Brain microvascular endothelial cell (primary cell): ENCODE measurements at regions not wholly inside any gene's neighbourhood (a gene's known extent, or its start where the extent isn't known, plus 50 kb on each side); places are given as distances from the start of the nearest gene placed in this dataset.

Experiments used
- DNase-seq: peaks from one replicate; pipeline ENCODE4 v3.0.0-alpha.2; 2020
- H3K27ac ChIP-seq: fragments of 250-450 bp; sonication (Bioruptor Pico); 2 replicates; pipeline ENCODE4 v1.5.1; 2020; ENCODE audit warnings: mild to moderate bottlenecking, moderate library complexity
- H3K27me3 ChIP-seq: fragments of 250-450 bp; sonication (Bioruptor Pico); replicated peaks from 2 replicates; pipeline ENCODE4 v1.5.1; 2020; ENCODE audit warnings: mild to moderate bottlenecking
- H3K36me3 ChIP-seq: fragments of 250-450 bp; sonication (Bioruptor Pico); replicated peaks from 2 replicates; pipeline ENCODE4 v1.5.1; 2020; ENCODE audit warnings: mild to moderate bottlenecking
- H3K4me3 ChIP-seq: 2 replicates; pipeline ENCODE4 v1.5.1; 2011; ENCODE audit warnings: low read depth, mild to moderate bottlenecking, control low read depth, low read length, moderate library complexity
- CTCF ChIP-seq: IDR thresholded peaks from 2 replicates; pipeline ENCODE4 v1.5.1; 2011; ENCODE audit warnings: low read depth, mild to moderate bottlenecking, moderate library complexity, low read length, control low read depth, inconsistent platforms; ENCODE audit errors: missing control alignments
- in situ Hi-C: cut with HindIII; loops from 2 replicates; pipeline ENCODE4 v1.10.0; 2017; ENCODE audit warnings: low sequenced_read_pairs, low pct_ligation_motif_present

GRCh38 chr4:24319387-24319786, 265.0 kb downstream of the DHX15 start:
- no peak for DNase-seq
- Histone ChIP-seq H3K27ac (no peak overlapping the region), H3K36me3 (no peaks in the 10 kb centered on the region), H3K4me3 (no peak overlapping the region), H3K27me3 (no peaks in the 10 kb centered on the region)
- TF ChIP-seq CTCF = no peak
- in situ Hi-C loops = no loop called here

GRCh38 chr4:24315056-24315455, 269.3 kb downstream of the DHX15 start:
- no peak overlapping the region for H3K4me3 ChIP-seq
- no peak for DNase-seq
- H3K27me3 ChIP-seq = no peaks in the 10 kb centered on the region
- no peak overlapping the region for H3K27ac ChIP-seq
- in situ Hi-C loops = no loop called here
- TF ChIP-seq CTCF = no peak
- no peaks in the 10 kb centered on the region for H3K36me3 ChIP-seq

- Histone ChIP-seq H3K27me3 (no peaks in the 10 kb centered on the region), H3K36me3 (no peaks in the 10 kb centered on the region), H3K27ac (no peak overlapping the region), H3K4me3 (no peak overlapping the region)
- no peak for TF ChIP-seq CTCF
- no peak for DNase-seq
- in situ Hi-C loops = no loop called here
Measured at GRCh38 chr4:24312261-24312913, 272.0 kb downstream of the DHX15 start.

- in situ Hi-C loops = no loop called here
- no peaks in the 10 kb centered on the region for H3K36me3 ChIP-seq
- no peak overlapping the region for H3K4me3 ChIP-seq
- no peak for TF ChIP-seq CTCF
- no peak for DNase-seq
- H3K27me3 ChIP-seq = no peaks in the 10 kb centered on the region
- no peak overlapping the region for H3K27ac ChIP-seq
Measured at GRCh38 chr4:24303926-24304325, 280.4 kb downstream of the DHX15 start.

GRCh38 chr4:24298911-24299310, 285.4 kb downstream of the DHX15 start:
- no peak for TF ChIP-seq CTCF
- no peak overlapping the region for H3K4me3 ChIP-seq
- in situ Hi-C loops = no loop called here
- H3K27ac ChIP-seq = no peak overlapping the region
- DNase-seq = no peak
- H3K27me3 ChIP-seq = no peaks in the 10 kb centered on the region
- H3K36me3 ChIP-seq = no peaks in the 10 kb centered on the region

GRCh38 chr4:24287096-24287495, 297.3 kb downstream of the DHX15 start:
- DNase-seq = no peak
- no peak overlapping the region for H3K4me3 ChIP-seq
- in situ Hi-C loops = no loop called here
- no peaks in the 10 kb centered on the region for H3K27me3 ChIP-seq
- H3K36me3 ChIP-seq = no peaks in the 10 kb centered on the region
- no peak overlapping the region for H3K27ac ChIP-seq
- TF ChIP-seq CTCF = no peak
